HCT116 (cell line): ENCODE measurements at regions not wholly inside any gene's neighbourhood (a gene's known extent, or its start where the extent isn't known, plus 50 kb on each side); places are given as distances from the start of the nearest gene placed in this dataset.

Source experiments
- CEBPB ChIP-seq: IDR thresholded peaks from 2 replicates; pipeline ENCODE4 v1.6.1; 2012; ENCODE audit warnings: low read depth
- CTCF ChIP-seq, 3 experiments: fragments of 200-600 bp in 1 of 3; sonication (generic) in 1 of 3; IDR thresholded peaks in 2 of 3; conservative IDR thresholded peaks in 1 of 3; 2 replicates each; pipeline ENCODE4 v1.5.1; 2012 to 2017; ENCODE audit warnings: low read depth in 2 of 3, low read length in 2 of 3, antibody characterized with exemption in 1 of 3, borderline replicate concordance in 1 of 3, control low read depth in 1 of 3, mild to moderate bottlenecking in 1 of 3, mixed read lengths in 1 of 3, mixed run types in 1 of 3, moderate library complexity in 1 of 3; ENCODE audit not compliant: insufficient read depth in 1 of 3
- MAX ChIP-seq: IDR thresholded peaks from 2 replicates; pipeline ENCODE4 v1.6.1; 2012
- POLR2A ChIP-seq: IDR thresholded peaks from 2 replicates; pipeline ENCODE4 v1.7.0; 2011; ENCODE audit warnings: borderline replicate concordance; ENCODE audit not compliant: insufficient read depth, insufficient read length; ENCODE audit errors: extremely low read depth
- POLR2AphosphoS5 ChIP-seq: IDR thresholded peaks from 2 replicates; pipeline ENCODE4 v1.6.1; 2011; ENCODE audit warnings: mild to moderate bottlenecking, low read depth, low read length, moderate library complexity
- SP1 ChIP-seq: IDR thresholded peaks from 2 replicates; pipeline ENCODE4 v1.6.1; 2012; ENCODE audit warnings: low read depth
- YY1 ChIP-seq: IDR thresholded peaks from 2 replicates; pipeline ENCODE4 v1.6.1; 2011; ENCODE audit warnings: low read length, low read depth, moderate library complexity, mild to moderate bottlenecking; ENCODE audit not compliant: insufficient replicate concordance; ENCODE audit errors: extremely low read depth

- TF ChIP-seq CTCF (IDR thresholded peaks at IDR 0.05 in 2 of 3, conservative IDR thresholded peaks at IDR 0.05 in 1 of 3; ENCODE audit: borderline replicate concordance in 1 of 3, insufficient read depth in 1 of 3, low read depth in 2 of 3, low read length in 2 of 3) (no peak), SP1 (no peak), CEBPB (no peak), POLR2A (no peak), POLR2AphosphoS5 (no peak), YY1 (no peak), MAX (no peak)
These were observed 270.4 kb upstream of the TUT7 start for GRCh38 chr9:86624630-86625029.
